ENCODE measurements at regions not wholly inside any gene's neighbourhood (a gene's known extent, or its start where the extent isn't known, plus 50 kb on each side); places are given as distances from the start of the nearest gene placed in this dataset.

GRCh38 chr12:87879141-87879540, 150.1 kb downstream of the C12orf50 start:
- no peak for DNase-seq (ENCODE audit: unreplicated experiment)
- H3K4me1 Mint-ChIP-seq (ENCODE audit: insufficient read depth, unreplicated experiment), result peaks cover 13% of the 10 kb centered on the region
- no peak overlapping the region for H3K4me3 Mint-ChIP-seq (ENCODE audit: unreplicated experiment)
- H3K36me3 Mint-ChIP-seq (ENCODE audit: insufficient read depth, unreplicated experiment), result no peaks in the 10 kb centered on the region
- intact Hi-C loops (cut with micrococcal nuclease), result no loop called here
- ChIA-PET POLR2A (no interaction called here), CTCF (no interaction called here)
- H3K27me3 Mint-ChIP-seq (ENCODE audit: insufficient read depth, unreplicated experiment), result no peaks in the 10 kb centered on the region
- TF ChIP-seq CTCF (IDR thresholded peaks at IDR 0.05; ENCODE audit: unreplicated experiment), result no peak
- BruUV-seq (replicated peaks), result no TSS peak
- H3K27ac Mint-ChIP-seq (ENCODE audit: low read depth, unreplicated experiment), result no peak overlapping the region
- no peaks in the 10 kb centered on the region for H3K9me3 Mint-ChIP-seq (ENCODE audit: unreplicated experiment)

- Mint-ChIP-seq H3K27ac (ENCODE audit: low read depth, unreplicated experiment) (no peak overlapping the region), H3K4me3 (ENCODE audit: unreplicated experiment) (no peak overlapping the region), H3K9me3 (ENCODE audit: unreplicated experiment) (peaks cover 7% of the 10 kb centered on the region), H3K27me3 (ENCODE audit: insufficient read depth, unreplicated experiment) (no peaks in the 10 kb centered on the region), H3K36me3 (ENCODE audit: insufficient read depth, unreplicated experiment) (no peaks in the 10 kb centered on the region), H3K4me1 (ENCODE audit: insufficient read depth, unreplicated experiment) (peaks cover 14% of the 10 kb centered on the region)
- POLR2A ChIA-PET, result no interaction called here
- CTCF ChIA-PET, result interaction anchor here (1.2 to 2.0 kb wide), 3 partner anchors 17 to 82 kb away, joined by 4 to 8 read pairs (median 7); no protein-coding TSS in a partner anchor
- no peak for TF ChIP-seq CTCF (IDR thresholded peaks at IDR 0.05; ENCODE audit: unreplicated experiment)
- BruUV-seq (replicated peaks), result no TSS peak
- intact Hi-C loops (cut with micrococcal nuclease), result no loop called here
- no peak for DNase-seq (ENCODE audit: unreplicated experiment)
Measured at GRCh38 chr12:87870493-87871460, 158.4 kb downstream of the C12orf50 start.

GRCh38 chr12:87870061-87870460, 159.1 kb downstream of the C12orf50 start:
- Mint-ChIP-seq H3K36me3 (ENCODE audit: insufficient read depth, unreplicated experiment) (no peaks in the 10 kb centered on the region), H3K4me3 (ENCODE audit: unreplicated experiment) (no peak overlapping the region), H3K9me3 (ENCODE audit: unreplicated experiment) (peaks cover 7% of the 10 kb centered on the region), H3K27me3 (ENCODE audit: insufficient read depth, unreplicated experiment) (no peaks in the 10 kb centered on the region), H3K4me1 (ENCODE audit: insufficient read depth, unreplicated experiment) (peaks cover 14% of the 10 kb centered on the region), H3K27ac (ENCODE audit: low read depth, unreplicated experiment) (no peak overlapping the region)
- no TSS peak for BruUV-seq (replicated peaks)
- no peak for TF ChIP-seq CTCF (IDR thresholded peaks at IDR 0.05; ENCODE audit: unreplicated experiment)
- CTCF ChIA-PET, result interaction anchor here (1.2 to 2.0 kb wide), 3 partner anchors 17 to 83 kb away, joined by 4 to 8 read pairs (median 7); no protein-coding TSS in a partner anchor
- intact Hi-C loops (cut with micrococcal nuclease), result no loop called here
- DNase-seq (ENCODE audit: unreplicated experiment), result no peak
- POLR2A ChIA-PET, result no interaction called here

- Mint-ChIP-seq H3K27me3 (ENCODE audit: insufficient read depth, unreplicated experiment) (no peaks in the 10 kb centered on the region), H3K27ac (ENCODE audit: low read depth, unreplicated experiment) (no peak overlapping the region), H3K36me3 (ENCODE audit: insufficient read depth, unreplicated experiment) (no peaks in the 10 kb centered on the region), H3K9me3 (ENCODE audit: unreplicated experiment) (no peaks in the 10 kb centered on the region), H3K4me3 (ENCODE audit: unreplicated experiment) (no peak overlapping the region), H3K4me1 (ENCODE audit: insufficient read depth, unreplicated experiment) (peaks cover 8% of the 10 kb centered on the region)
- ChIA-PET POLR2A (no interaction called here), CTCF (interaction anchor here (0.6 to 1.8 kb wide), 6 partner anchors 9 to 183 kb away, joined by 3 to 6 read pairs (median 4); no protein-coding TSS in a partner anchor)
- peak; percentile 34 for TF ChIP-seq CTCF (IDR thresholded peaks at IDR 0.05; ENCODE audit: unreplicated experiment)
- no TSS peak for BruUV-seq (replicated peaks)
- intact Hi-C loops (cut with micrococcal nuclease), result loop anchor here (1.0 to 5.0 kb wide), 2 partner anchors 87 to 131 kb away; no protein-coding TSS in a partner anchor
- DNase-seq (ENCODE audit: unreplicated experiment), result peak; percentile 38
Measured at GRCh38 chr12:87866578-87867292, 162.5 kb downstream of the C12orf50 start.
